HL-60 (cell line): ENCODE measurements at regions not wholly inside any gene's neighbourhood (a gene's known extent, or its start where the extent isn't known, plus 50 kb on each side); places are given as distances from the start of the nearest gene placed in this dataset.
"Not testable (repeated sequence)": the region's sequence is repeated elsewhere in the genome, so short reads cannot be mapped to it uniquely, and the experiment has no call there.

ENCODE experiments used
- DNase-seq, 2 experiments: peaks; one replicate each; pipeline ENCODE4 v3.0.0-alpha.2; 2010 to 2020; ENCODE audit warnings: low read depth in 1 of 2, low spot score in 1 of 2
- H3K27ac ChIP-seq: fragments of 250-450 bp; sonication (Bioruptor Pico); replicated peaks from 2 replicates; pipeline ENCODE4 v1.5.1; 2020; ENCODE audit warnings: mild to moderate bottlenecking, moderate library complexity
- H3K27me3 ChIP-seq: fragments of 250-450 bp; sonication (Bioruptor Pico); 2 replicates; pipeline ENCODE4 v1.5.1; 2021; ENCODE audit warnings: mild to moderate bottlenecking, moderate library complexity; ENCODE audit not compliant: insufficient read depth, poor library complexity, severe bottlenecking
- H3K4me3 ChIP-seq: replicated peaks from 2 replicates; pipeline ENCODE4 v1.5.1; 2011; ENCODE audit warnings: mild to moderate bottlenecking, control low read depth, low read length; ENCODE audit not compliant: insufficient read depth
- CTCF ChIP-seq: IDR thresholded peaks from one replicate; pipeline ENCODE4 v1.5.1; 2011; ENCODE audit warnings: low read length, control low read depth, inconsistent platforms; ENCODE audit not compliant: insufficient read depth
- GABPA ChIP-seq: IDR thresholded peaks from 2 replicates; pipeline ENCODE4 v1.6.1; 2012; ENCODE audit warnings: low read depth
- POLR2AphosphoS5 ChIP-seq: IDR thresholded peaks from 2 replicates; pipeline ENCODE4 v1.6.1; 2012; ENCODE audit warnings: low read depth
- REST ChIP-seq: IDR thresholded peaks from 2 replicates; pipeline ENCODE4 v1.6.1; 2012; ENCODE audit warnings: low read depth; ENCODE audit not compliant: insufficient replicate concordance
- SPI1 ChIP-seq: IDR thresholded peaks from 2 replicates; pipeline ENCODE4 v1.6.1; 2012; ENCODE audit warnings: low read depth, mild to moderate bottlenecking, borderline replicate concordance

GRCh38 chr2:163138947-163139346 is 300.4 kb upstream of the KCNH7 start:
- DNase-seq, result no peak
- TF ChIP-seq REST (no peak), SPI1 (no peak), POLR2AphosphoS5 (no peak), CTCF (no peak), GABPA (no peak)
- Histone ChIP-seq H3K4me3 (no peak overlapping the region), H3K27me3 (peaks cover 9% of the 10 kb centered on the region), H3K27ac (no peak overlapping the region)

GRCh38 chr2:163135256-163135655 is 296.7 kb upstream of the KCNH7 start:
- no peak for DNase-seq
- H3K4me3 ChIP-seq, result no peak overlapping the region
- H3K27me3 ChIP-seq, result peaks cover 9% of the 10 kb centered on the region
- no peak for TF ChIP-seq CTCF
- TF ChIP-seq SPI1, result no peak
- TF ChIP-seq POLR2AphosphoS5, result no peak
- no peak for TF ChIP-seq REST
- TF ChIP-seq GABPA, result no peak
- H3K27ac ChIP-seq, result no peak overlapping the region

GRCh38 chr2:163133602-163134001 is 295.0 kb upstream of the KCNH7 start:
- peaks cover 3% of the 10 kb centered on the region for H3K27me3 ChIP-seq
- no peak overlapping the region for H3K27ac ChIP-seq
- TF ChIP-seq GABPA (no peak), CTCF (no peak)
- DNase-seq, result no peak
- H3K4me3 ChIP-seq, result no peak overlapping the region

DNA sequence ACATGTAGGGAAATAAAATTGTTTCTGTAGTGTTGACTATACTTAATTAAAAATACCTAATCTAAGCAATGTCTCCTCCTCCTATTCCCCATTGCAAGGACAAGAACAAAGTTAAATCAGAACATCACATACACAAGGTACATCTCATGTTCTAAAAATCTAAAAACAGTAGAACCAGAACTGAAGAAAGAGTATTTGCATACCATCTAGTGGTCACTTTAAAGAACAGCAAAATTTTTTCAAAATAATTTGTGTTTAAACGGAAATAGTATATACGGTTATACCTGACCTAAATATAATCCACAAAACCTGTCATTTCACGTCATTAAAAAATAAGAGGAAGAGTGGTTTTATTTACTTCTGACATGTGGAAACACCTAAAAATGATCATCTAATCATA is 294.3 kb upstream of the KCNH7 start:
- no peak for TF ChIP-seq SPI1
- no peak for TF ChIP-seq GABPA
- peak; percentile 9 for TF ChIP-seq CTCF
- no peak for TF ChIP-seq POLR2AphosphoS5
- TF ChIP-seq REST, result no peak
- Histone ChIP-seq H3K27ac (no peak overlapping the region), H3K4me3 (no peak overlapping the region), H3K27me3 (no peaks in the 10 kb centered on the region)
- DNase-seq, result no peak

DNA sequence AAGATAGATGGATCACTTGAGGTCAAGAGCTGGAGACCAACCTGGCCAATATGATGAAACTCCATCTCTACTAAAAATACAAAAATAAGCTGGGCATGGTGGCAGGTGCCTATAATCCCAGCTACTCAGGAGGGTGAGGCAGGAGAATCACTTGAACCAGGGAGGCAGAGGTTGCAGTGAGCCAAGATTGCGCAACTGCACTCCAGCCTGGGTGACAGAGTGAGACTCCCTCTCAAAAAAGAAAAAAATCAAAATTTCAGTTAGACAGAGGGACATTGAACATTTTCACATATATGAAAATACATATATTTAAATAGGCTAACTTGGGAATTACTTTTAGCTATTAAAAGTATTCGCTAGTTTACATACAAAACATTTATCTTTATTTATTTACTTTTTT is 293.6 kb upstream of the KCNH7 start:
- H3K27ac ChIP-seq, H3K27me3 ChIP-seq: not testable (repeated sequence)

More for the DNA sequence above, 293.6 kb upstream of the KCNH7 start:
- DNase-seq, H3K4me3 ChIP-seq: not testable (repeated sequence)
